Muscle of arm (tissue), 1 donor: ENCODE measurements at regions not wholly inside any gene's neighbourhood (a gene's known extent, or its start where the extent isn't known, plus 50 kb on each side); places are given as distances from the start of the nearest gene placed in this dataset.

Source experiments
- DNase-seq: peaks from one replicate; pipeline ENCODE4 v3.0.0-alpha.2; 2013

GRCh38 chr3:148082506-148083280, 615.0 kb upstream of the AGTR1 start:
- DNase-seq, result no peak

DNA sequence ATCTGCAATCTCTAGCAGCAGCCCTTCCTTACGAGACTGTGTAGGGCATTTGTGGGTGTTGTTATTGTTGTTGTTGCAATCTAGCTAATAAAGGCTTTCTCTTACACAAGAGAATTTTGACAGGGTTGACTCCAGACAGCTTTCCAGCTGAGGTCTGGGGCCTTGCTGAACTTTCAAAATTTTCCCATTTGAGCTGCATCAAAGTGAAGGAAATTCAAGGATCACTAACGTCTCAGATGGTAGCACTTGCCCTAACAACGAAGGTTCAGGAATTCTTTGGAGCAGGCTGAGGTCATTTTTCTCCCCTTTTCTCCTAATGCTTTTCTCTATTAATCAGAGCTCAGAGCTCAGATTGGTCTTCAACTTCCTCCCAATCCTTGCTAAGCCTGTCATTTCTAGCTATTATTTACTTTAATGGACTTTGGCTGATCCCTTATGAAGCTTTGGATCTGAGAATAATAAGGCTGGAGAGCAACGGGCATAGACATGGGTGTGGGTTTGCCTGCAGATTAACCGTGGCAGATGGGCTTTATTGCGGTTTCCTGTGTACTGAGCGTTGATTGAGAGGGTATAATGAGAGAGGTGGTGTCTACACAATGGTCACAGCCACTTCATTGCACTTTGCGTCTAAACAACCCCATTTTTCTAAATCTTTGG, 614.0 kb upstream of the AGTR1 start:
- DNase-seq, result no peak

DNA sequence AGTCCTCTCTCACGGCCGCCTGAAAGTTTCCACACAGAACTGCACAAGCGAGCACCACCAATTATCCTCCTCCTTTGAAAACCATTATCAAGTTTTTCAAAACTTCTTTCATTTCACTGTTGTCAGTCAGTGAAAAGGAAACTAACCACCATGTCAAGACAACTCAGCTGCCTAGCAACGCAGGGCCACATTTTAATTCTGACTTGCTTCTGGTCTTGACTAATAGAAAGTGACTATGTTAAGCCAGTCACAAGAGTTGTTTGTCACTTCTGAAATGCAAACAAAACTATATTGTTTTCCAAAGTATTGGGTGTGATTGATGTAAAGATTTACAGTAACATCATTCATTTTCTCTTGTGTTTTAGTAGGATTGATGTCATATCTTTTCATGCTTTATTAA, 612.8 kb upstream of the AGTR1 start:
- DNase-seq, result no peak

DNA sequence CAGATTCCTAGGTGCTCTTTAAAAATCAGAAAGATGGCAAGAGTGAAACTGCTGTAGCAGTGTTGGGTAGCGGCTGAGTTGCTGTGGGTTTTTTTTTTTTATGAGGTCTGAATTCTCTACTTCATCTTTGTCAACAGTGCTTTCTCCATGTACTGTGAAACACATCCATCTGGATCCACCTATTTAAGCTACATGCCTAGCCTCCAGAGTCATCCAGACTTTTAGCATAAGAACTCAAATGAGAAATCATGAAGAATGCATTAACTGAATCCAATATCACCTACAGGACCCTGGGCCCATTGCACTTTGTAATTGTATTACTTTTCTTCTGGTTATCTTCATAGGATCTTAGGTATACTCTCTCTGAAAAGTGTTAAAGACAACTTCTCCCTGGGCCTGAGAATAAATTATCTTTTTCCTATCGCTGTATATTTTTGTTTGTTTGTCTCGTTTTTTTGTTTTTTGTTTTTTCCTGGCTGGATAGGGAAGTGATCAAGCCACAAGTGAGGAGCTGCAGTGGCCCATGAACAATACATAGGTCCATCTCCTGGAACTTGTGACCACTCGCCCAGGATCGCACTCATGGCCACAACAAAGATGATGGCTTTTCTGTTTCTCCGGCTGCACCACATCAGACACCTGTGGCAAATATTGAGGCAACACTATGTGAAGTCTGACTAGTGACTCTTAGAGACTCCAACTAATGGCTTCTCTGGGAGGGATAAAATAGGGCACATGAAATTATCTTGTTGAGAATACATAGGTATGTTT, 609.9 kb upstream of the AGTR1 start:
- no peak for DNase-seq

DNA sequence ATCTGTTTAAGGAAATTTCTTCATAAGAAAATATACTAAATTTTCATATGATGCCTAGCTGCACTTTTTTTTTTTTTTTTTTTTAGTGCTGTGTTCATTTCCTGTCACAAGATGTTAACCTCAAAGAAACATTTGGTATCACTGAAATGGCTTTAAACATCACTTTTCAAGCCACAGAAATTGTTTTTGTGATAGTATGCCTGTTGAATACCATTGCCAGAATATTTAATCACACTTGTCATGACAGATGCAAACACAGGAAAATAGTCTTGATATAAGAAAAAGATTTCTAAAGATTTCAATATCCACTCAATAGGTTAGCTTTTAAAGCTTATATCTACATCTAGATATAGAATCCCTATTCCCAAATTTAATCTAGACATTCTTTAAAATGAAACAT, 608.5 kb upstream of the AGTR1 start:
- DNase-seq, result no peak

DNA sequence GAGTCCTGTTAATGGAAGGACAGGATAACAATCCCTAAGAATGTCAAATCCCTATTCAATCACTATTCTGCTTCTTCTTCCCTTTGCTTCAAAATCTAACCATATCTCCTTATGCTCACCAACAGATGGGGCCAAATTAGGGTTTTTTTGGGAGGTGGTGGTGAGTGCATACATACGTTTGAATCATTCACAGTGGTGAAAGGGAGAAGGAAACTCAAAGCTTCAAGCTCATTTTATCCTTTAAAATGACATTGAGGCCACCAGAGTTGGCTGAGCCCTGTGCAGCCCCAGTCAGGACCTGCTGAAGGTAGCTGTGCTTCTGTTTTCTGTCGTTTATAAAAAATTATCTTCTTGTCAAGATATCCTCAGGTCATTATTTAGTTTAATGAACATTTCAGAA, 607.5 kb upstream of the AGTR1 start:
- no peak for DNase-seq

GRCh38 chr3:148092624-148093347, 604.9 kb upstream of the AGTR1 start:
- DNase-seq, result no peak

DNA sequence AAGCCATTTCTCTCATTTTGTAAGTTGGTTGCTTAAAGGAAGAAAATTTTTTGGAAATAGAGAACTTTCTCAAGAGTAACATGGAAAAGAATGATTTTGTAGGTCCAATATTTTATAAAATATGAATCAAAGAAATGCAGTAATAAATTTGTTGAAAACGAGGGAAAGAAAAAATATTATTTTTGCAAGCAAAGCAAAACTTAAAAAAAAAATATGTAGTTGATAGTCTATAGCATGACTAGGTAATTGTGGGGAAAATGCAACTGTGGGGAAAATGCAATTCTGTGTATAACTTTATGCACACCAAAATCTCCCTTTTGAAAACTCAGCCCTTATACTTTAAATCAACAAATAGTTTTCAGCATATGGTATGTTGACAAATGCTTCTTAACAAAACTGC, 604.0 kb upstream of the AGTR1 start:
- no peak for DNase-seq

DNA sequence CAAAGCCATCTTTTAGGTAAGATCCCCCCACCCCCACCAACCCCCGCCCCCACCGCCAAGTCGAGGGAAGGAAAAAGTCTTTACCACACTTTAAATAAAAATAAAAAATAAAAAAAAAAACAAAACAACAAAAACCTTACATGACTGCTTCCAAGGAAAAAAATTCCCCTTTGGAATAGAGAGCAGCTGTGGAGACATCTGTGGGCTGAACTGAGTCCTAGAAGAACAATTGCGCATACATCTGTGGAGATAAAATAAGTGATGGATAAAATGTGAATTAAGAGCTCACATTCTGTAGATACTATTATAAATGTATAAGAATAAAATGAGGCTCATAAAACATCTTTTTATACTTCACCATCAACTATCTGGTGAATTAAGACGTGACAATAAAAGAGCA, 601.7 kb upstream of the AGTR1 start:
- peak; percentile 27 for DNase-seq

GRCh38 chr3:148100476-148100875, 597.2 kb upstream of the AGTR1 start:
- DNase-seq, result no peak

DNA sequence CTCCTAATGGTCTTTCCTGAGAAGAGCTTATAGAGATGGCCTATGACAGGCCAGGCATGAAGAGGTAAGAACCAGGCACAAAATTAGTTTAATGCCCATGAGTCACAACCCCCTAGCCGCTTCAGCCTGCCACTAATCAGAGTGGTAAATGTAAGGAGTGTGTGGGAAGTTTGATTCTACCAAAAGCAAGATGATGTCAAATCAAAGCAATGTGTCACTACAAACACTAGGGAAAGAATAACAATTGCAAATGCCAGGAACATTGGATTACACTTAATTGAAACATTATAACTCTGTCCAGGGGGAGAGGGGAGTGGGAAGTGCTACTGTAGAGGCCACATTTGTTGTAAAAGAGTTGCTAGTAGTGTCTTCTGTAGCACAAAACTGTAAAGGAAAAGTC, 596.6 kb upstream of the AGTR1 start:
- DNase-seq, result no peak

GRCh38 chr3:148102156-148102555, 595.5 kb upstream of the AGTR1 start:
- DNase-seq, result no peak

DNA sequence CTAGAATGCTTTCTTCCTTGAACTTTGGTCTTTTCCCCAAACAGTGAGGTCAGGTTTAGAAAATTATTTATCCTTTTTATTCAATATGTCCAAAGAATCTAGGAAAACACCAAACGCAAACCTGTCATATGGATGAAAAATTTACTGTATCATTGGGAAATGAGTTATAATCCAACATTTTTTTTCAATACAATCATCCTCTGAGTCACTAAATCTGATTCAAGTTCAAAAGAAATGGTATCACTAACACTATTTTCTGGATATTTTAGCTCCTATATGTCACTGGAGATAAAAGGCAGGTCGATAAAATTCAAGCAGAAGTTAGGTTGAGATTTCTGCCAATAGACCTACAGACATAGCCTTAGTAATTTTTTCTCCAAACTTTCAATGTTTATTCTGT, 591.6 kb upstream of the AGTR1 start:
- no peak for DNase-seq

DNA sequence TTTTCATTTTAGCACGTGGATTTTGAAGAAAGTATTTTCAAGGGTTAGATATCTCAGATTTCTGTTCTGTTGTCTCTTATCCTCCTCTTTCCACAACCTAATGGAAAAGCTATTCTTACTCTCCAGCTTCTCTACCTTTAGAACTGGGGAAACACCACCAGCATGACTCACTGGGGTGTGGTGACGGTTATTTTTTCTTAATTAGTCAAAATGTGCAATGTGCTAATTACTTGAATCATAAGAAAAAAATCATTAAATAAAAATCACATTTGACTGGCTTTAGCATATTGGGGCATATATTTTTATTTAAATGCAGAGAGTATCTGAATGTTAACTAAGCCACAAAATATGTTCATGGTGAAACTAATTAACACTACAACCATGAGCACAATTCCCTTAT, 570.7 kb upstream of the AGTR1 start:
- DNase-seq, result no peak

DNA sequence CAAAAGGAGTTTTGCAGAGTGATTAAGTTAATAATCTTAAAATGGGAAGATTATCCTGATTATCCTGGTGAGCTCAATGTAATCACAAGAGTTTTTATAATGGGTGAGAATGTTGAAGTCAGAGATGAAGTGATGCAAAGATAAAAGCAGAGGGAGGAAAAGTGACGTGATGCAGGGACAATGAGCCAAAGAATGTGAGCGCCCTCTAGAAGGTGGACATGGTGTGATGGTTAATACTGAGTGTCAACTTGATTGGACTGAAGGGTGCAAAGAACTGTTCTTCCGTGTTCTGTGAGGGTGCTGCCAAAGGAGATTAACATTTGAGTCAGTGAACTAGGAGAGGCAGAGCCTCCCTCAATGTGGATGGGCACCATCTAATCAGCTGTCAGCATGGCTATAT, 569.6 kb upstream of the AGTR1 start:
- no peak for DNase-seq

DNA sequence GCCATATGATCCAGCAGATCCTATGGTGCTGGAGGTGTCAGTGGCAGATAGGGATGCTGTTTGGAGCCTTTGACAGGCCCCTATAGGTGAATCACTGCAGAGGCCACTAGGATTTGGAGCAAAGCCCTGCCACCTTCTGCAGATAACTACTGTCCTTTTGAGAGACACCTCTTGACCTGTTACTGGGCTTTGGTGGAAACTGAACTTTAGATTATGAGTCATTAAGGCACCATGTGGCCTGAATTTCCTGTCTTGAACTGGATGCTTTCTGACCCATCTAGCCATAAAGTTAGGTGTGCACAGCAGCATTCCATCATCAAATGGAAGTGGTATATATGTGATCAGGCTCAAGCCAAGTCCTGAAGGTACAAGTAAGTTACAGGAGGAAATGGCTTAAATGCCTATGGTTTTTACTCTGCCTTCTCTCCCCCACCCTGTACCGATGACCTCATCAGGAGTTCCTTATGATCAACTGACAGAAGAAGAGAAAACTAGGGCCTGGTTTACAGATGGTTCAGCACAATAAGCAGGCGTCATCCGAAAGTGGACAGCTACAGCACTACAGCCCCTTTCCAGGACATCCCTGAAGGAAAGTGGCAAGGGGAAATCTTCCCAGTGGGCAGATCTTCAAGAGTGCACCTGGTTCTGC, 565.6 kb upstream of the AGTR1 start:
- no peak for DNase-seq

DNA sequence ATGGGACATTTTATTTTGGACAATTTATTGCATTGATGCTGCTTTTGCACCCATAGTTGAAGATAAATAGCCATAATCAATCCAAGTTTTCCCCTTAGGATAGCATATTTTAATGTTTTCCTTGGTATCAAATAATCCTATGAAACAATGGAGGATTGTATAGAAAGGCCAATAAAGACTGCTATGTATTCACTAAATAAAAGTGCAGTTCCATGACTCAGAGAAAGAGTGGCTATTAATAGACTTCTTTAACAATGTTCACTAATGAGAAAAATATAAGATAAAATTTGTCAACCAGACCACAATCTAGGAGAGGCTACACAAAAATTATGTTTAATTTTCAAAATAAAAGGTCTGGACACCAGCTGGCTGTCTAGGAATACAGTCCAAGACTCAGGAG, 560.9 kb upstream of the AGTR1 start:
- DNase-seq, result no peak

- DNase-seq, result no peak
Measured at GRCh38 chr3:148146241-148146640, 551.5 kb upstream of the AGTR1 start.

- DNase-seq, result peak; percentile 36
Measured at GRCh38 chr3:148146947-148147826, 550.5 kb upstream of the AGTR1 start.

GRCh38 chr3:148147903-148148302, 549.8 kb upstream of the AGTR1 start:
- DNase-seq, result no peak

GRCh38 chr3:148149556-148149955, 548.1 kb upstream of the AGTR1 start:
- DNase-seq, result no peak
